Kidney (tissue), 13 donors: ENCODE measurements at regions not wholly inside any gene's neighbourhood (a gene's known extent, or its start where the extent isn't known, plus 50 kb on each side); places are given as distances from the start of the nearest gene placed in this dataset.
A peak's percentile ranks its signal among the peaks of the same experiment; 100 is the strongest.

ENCODE experiments used
- DNase-seq, 5 donors: peaks; one replicate each; pipeline ENCODE4 v3.0.0-alpha.2; 2013 to 2020
- FAIRE-seq: peaks from 2 replicates; lab custom pipeline; 2012; peaks lifted over from hg19 to GRCh38; lab: Jason Lieb, UNC
- H3K27ac ChIP-seq, 2 donors: one replicate each; pipeline ENCODE4 v1.7.0; 2013; ENCODE audit warnings: low read depth in 2 of 2, low read length in 2 of 2, inconsistent platforms in 1 of 2
- H3K27me3 ChIP-seq: one replicate; pipeline ENCODE4 v1.7.1; 2013; ENCODE audit warnings: low read length, inconsistent platforms; ENCODE audit not compliant: control insufficient read depth, insufficient read depth
- H3K36me3 ChIP-seq, 3 donors: one replicate each; pipeline versions ENCODE4 v1.7.0 to v1.7.1; 2013; ENCODE audit warnings: low read length in 3 of 3, control low read depth in 1 of 3, inconsistent platforms in 1 of 3; ENCODE audit not compliant: insufficient read depth in 3 of 3, control insufficient read depth in 2 of 3
- H3K4me1 ChIP-seq, 3 donors: one replicate each; pipeline versions ENCODE4 v1.7.0 to v1.7.1; 2013; ENCODE audit warnings: low read length in 3 of 3, inconsistent platforms in 1 of 3, low read depth in 1 of 3; ENCODE audit not compliant: control insufficient read depth in 2 of 3, insufficient read depth in 2 of 3
- H3K4me3 ChIP-seq, 3 donors: one replicate each; pipeline versions ENCODE4 v1.7.0 to v1.8.1; 2013; ENCODE audit warnings: low read length in 3 of 3, control low read depth in 1 of 3, inconsistent platforms in 1 of 3
- H3K9ac ChIP-seq, 3 donors: one replicate each; pipeline versions ENCODE4 v1.7.0 to v1.7.1; 2013; ENCODE audit warnings: low read length in 3 of 3, control low read depth in 1 of 3, inconsistent platforms in 1 of 3
- H3K9me3 ChIP-seq, 3 donors: one replicate each; pipeline versions ENCODE4 v1.7.0 to v1.7.1; 2013; ENCODE audit warnings: low read length in 3 of 3, control low read depth in 1 of 3, inconsistent platforms in 1 of 3; ENCODE audit not compliant: control insufficient read depth in 2 of 3, insufficient read depth in 1 of 3
- intact Hi-C: fragments of 100-400 bp; cut with DNase I; formaldehyde crosslinking; loops from one replicate; pipeline ENCODE4 v1.11.1; 2022
- TF ChIP-seq, protein P1 (sequence below): IDR thresholded peaks from 3 replicates; pipeline ENCODE4 v1.5.1; 2012; ENCODE audit warnings: mild to moderate bottlenecking, moderate library complexity, borderline replicate concordance; ENCODE audit not compliant: insufficient read depth; ENCODE audit errors: extremely low read depth
- donor health status: control.
- donor health status: control.
- donor health status: control.
- donor health status: control.
- donor health status: control.
- donor health status: DM: yes; HTN: yes; CAD: no.
- donor health status: Normal renal cell carcinoma (clear cell type).

DNA sequence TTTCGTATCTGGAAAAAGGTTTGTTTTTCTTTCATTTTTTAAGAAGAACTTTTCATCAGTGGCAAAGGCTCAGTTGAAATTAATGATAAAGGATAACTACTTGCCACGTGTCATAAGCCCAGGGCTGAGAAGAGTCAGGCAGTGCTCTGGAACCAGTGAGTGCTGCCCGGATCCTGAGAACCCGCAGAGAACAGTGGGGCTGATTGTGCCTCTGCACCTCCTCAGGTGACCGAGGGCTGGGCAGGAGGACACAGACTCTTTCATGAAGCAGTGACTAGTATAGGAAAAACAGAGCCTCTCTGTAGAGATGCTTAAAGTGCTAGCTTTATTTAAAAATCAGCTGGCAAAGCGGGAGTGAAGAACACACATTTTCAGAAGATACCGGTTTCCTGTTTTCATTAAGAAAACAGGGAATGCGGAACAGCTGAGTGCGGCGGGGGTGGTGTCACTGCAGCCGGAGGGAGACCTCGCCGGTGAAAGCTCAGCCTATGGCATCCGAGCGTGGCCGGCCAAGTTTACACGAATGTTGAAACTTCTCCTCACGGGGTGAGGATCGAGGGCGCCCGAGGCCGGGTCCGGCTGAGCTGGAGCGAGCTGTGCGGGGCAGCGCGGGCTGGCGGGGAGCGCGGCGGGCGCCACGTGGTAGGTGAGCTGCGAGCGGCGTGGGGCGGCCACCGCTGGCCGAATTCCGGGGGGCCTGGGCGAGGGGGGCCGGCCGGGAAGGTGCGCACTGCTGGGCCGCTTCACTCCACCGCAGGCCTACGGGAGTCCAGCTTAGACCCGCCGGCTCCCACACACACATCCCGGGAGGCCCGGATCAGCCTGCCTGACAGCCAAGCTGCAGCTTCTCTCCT, 134.7 kb upstream of the DMRT1 start:
- Histone ChIP-seq H3K9me3 (no peaks in the 10 kb centered on the region), H3K4me1 (peaks cover 3 to 8% (median 6%) of the 10 kb centered on the region in 3 donors), H3K27me3 (no peaks in the 10 kb centered on the region), H3K9ac (peak overlapping the region; percentile 2 to 37 (median 3)), H3K4me3 (peak overlapping the region; percentile 50 to 72 (median 60)), H3K36me3 (peaks cover 4 to 11% (median 6%) of the 10 kb centered on the region in 3 donors), H3K27ac (peak overlapping the region; percentile 68 to 93)
- TF ChIP-seq, protein P1, sequence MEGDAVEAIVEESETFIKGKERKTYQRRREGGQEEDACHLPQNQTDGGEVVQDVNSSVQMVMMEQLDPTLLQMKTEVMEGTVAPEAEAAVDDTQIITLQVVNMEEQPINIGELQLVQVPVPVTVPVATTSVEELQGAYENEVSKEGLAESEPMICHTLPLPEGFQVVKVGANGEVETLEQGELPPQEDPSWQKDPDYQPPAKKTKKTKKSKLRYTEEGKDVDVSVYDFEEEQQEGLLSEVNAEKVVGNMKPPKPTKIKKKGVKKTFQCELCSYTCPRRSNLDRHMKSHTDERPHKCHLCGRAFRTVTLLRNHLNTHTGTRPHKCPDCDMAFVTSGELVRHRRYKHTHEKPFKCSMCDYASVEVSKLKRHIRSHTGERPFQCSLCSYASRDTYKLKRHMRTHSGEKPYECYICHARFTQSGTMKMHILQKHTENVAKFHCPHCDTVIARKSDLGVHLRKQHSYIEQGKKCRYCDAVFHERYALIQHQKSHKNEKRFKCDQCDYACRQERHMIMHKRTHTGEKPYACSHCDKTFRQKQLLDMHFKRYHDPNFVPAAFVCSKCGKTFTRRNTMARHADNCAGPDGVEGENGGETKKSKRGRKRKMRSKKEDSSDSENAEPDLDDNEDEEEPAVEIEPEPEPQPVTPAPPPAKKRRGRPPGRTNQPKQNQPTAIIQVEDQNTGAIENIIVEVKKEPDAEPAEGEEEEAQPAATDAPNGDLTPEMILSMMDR, result no peak
- intact Hi-C loops, result no loop called here
- DNase-seq (peak; percentile 77 to 91 (median 83)), FAIRE-seq (no peak)

DNA sequence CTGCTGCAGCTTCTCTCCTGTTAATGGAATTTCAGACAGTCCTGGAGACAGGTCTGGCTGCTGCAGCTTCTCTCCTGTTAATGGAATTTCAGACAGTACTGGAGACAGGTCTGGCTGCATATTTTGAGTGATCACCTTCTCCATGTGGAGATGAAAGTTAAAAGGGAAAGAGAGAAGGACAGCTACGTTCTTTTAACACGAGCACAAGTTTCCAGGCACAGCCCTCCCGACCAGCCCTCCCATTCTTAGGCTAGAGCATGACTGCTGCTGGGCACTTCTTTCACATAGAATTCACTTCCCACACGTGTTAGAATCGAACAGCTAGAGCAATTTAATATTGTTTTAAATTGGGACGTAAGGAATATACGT, 133.3 kb upstream of the DMRT1 start:
- no peaks in the 10 kb centered on the region for H3K9me3 ChIP-seq
- TF ChIP-seq, protein P1, result no peak
- peak overlapping the region; percentile 48 to 62 for H3K27ac ChIP-seq
- peak overlapping the region in 2 of 3 donors; percentile 6 to 21 for H3K9ac ChIP-seq
- peaks cover 8 to 25% (median 13%) of the 10 kb centered on the region in 3 donors for H3K36me3 ChIP-seq
- H3K4me3 ChIP-seq, result peak overlapping the region; percentile 31 to 47 (median 37)
- DNase-seq, result peak in 2 of 5 donors; percentile 38 to 40
- no peaks in the 10 kb centered on the region for H3K27me3 ChIP-seq
- FAIRE-seq, result no peak
- intact Hi-C loops, result no loop called here
- H3K4me1 ChIP-seq, result peaks cover 3 to 14% (median 6%) of the 10 kb centered on the region in 3 donors

DNA sequence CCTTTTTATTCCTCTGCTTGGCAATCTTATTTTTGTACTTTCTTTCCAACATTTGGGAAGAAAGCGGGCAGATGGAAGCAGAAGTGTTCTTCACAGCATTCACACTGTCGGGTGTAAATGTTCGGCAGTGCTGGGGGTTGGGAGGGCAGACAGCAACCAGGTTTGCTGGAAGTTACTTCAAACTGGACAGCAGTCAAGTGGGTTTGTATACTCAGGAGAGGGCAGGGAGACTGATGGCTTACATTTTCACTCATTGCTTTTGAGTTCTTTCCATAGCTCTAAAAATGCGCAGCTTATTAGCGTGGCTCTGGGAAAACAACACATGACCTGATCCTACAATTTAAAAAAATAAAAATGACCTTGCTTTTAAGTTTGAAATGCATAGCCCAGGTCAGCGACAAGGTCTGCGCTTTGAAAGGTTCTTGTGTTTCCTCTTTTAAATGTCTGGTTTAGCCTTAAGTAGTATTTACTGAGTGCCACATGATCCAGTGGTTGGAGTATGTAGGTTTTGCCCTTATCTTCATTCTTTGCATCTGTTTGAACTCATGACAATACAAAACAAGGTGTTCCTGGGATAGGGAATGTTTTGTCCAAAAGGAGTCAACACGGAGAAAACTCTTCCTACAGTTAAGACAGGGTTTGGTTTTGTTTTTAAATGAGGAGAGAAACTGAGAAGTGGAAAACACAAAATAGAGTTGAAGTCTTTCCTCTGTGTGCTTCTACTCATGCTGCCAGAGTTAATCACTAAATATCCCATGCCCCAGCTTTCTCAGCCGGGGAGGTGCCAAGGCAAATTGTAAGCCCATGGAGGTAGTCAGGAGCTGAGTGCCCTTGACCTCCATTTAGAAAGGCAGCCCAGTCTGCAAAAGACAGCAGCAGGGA, 132.7 kb upstream of the DMRT1 start:
- FAIRE-seq (no peak), DNase-seq (peak in 2 of 5 donors; percentile 36 to 37)
- TF ChIP-seq, protein P1, result no peak
- Histone ChIP-seq H3K4me3 (peak overlapping the region in 2 of 3 donors; percentile 26 to 47), H3K27ac (peak overlapping the region; percentile 48 to 62), H3K4me1 (peaks cover 3 to 14% (median 6%) of the 10 kb centered on the region in 3 donors), H3K9ac (peak overlapping the region in 2 of 3 donors; percentile 6 to 21), H3K27me3 (no peaks in the 10 kb centered on the region), H3K9me3 (no peaks in the 10 kb centered on the region), H3K36me3 (peaks cover 8 to 26% (median 14%) of the 10 kb centered on the region in 3 donors)
- intact Hi-C loops, result no loop called here
